CD14-positive monocyte (primary cell): ENCODE measurements at regions not wholly inside any gene's neighbourhood (a gene's known extent, or its start where the extent isn't known, plus 50 kb on each side); places are given as distances from the start of the nearest gene placed in this dataset.

ENCODE experiments used
- DNase-seq, 3 donors: peaks; one replicate each; pipeline ENCODE4 v3.0.0-alpha.2; 2011 to 2022
- H2AFZ ChIP-seq: 2 replicates; pipeline ENCODE4 v1.6.0; 2012; ENCODE audit warnings: mild to moderate bottlenecking, low read depth, low read length, inconsistent platforms; ENCODE audit not compliant: insufficient read depth, poor library complexity, severe bottlenecking
- H3K27ac ChIP-seq, 2 donors: 1 replicate in 1 of 2; 2 replicates in 1 of 2; pipeline ENCODE4 v1.5.1; 2012 to 2013; ENCODE audit warnings: low read length in 2 of 2, control low read depth in 1 of 2, inconsistent platforms in 1 of 2, low read depth in 1 of 2, mild to moderate bottlenecking in 1 of 2
- H3K27me3 ChIP-seq, 2 donors: one replicate each; pipeline versions ENCODE4 v1.6.0 to v1.6.1; 2011 to 2013; ENCODE audit warnings: low read length in 2 of 2; ENCODE audit not compliant: control insufficient read depth in 2 of 2, insufficient read depth in 2 of 2
- H3K36me3 ChIP-seq, 2 donors: replicated peaks in 1 of 2; 1 replicate in 1 of 2; 2 replicates in 1 of 2; pipeline versions ENCODE4 v1.5.1 to v1.6.1; 2012 to 2013; ENCODE audit warnings: low read length in 2 of 2, control low read depth in 1 of 2, inconsistent platforms in 1 of 2, mild to moderate bottlenecking in 1 of 2; ENCODE audit not compliant: insufficient read depth in 2 of 2, control insufficient read depth in 1 of 2
- H3K4me1 ChIP-seq, 2 donors: 1 replicate in 1 of 2; 2 replicates in 1 of 2; pipeline versions ENCODE4 v1.5.1 to v1.6.1; 2012 to 2013; ENCODE audit warnings: low read length in 2 of 2, control low read depth in 1 of 2, inconsistent platforms in 1 of 2, mild to moderate bottlenecking in 1 of 2, moderate library complexity in 1 of 2; ENCODE audit not compliant: insufficient read depth in 2 of 2, control insufficient read depth in 1 of 2
- H3K4me2 ChIP-seq: replicated peaks from 2 replicates; pipeline ENCODE3; 2012; ENCODE audit warnings: low read length, moderate library complexity, mild to moderate bottlenecking; ENCODE audit not compliant: poor library complexity, severe bottlenecking; ENCODE audit errors: extremely low read depth
- H3K4me3 ChIP-seq, 3 experiments: fragments of 200-600 bp in 1 of 3; sonication (generic) in 1 of 3; replicated peaks in 1 of 3; 1 replicate in 2 of 3; 2 replicates in 1 of 3; pipeline ENCODE4 v1.5.1; 2011 to 2013; ENCODE audit warnings: low read length in 3 of 3, mild to moderate bottlenecking in 3 of 3, control low read depth in 2 of 3, low read depth in 2 of 3, inconsistent platforms in 1 of 3, moderate library complexity in 1 of 3
- H3K79me2 ChIP-seq: 2 replicates; pipeline ENCODE4 v1.6.0; 2012; ENCODE audit warnings: mild to moderate bottlenecking, control low read depth, inconsistent platforms, low read length, moderate library complexity; ENCODE audit not compliant: insufficient read depth
- H3K9ac ChIP-seq: 2 replicates; pipeline ENCODE4 v1.6.0; 2017; ENCODE audit warnings: low read length, mild to moderate bottlenecking; ENCODE audit not compliant: insufficient read depth, poor library complexity, severe bottlenecking
- H3K9me3 ChIP-seq, 2 donors: replicated peaks in 1 of 2; 1 replicate in 1 of 2; 2 replicates in 1 of 2; pipeline versions ENCODE4 v1.5.1 to v1.6.1; 2012 to 2013; ENCODE audit warnings: low read length in 2 of 2, control low read depth in 1 of 2; ENCODE audit not compliant: control insufficient read depth in 1 of 2, insufficient read depth in 1 of 2
- H4K20me1 ChIP-seq: 2 replicates; pipeline ENCODE4 v1.6.0; 2012; ENCODE audit warnings: mild to moderate bottlenecking, low read length, control low read depth, moderate library complexity; ENCODE audit not compliant: insufficient read depth
- H3K27ac Mint-ChIP-seq, 7 donors: one replicate each; pipeline ENCODE4 v1.8.0; 2020; ENCODE audit warnings: mild to moderate bottlenecking in 7 of 7, mixed read lengths in 7 of 7, moderate library complexity in 6 of 7, inconsistent platforms in 2 of 7
- H3K27me3 Mint-ChIP-seq, 3 donors: one replicate each; pipeline ENCODE4 v1.8.0; 2021 to 2022; ENCODE audit warnings: low read depth in 3 of 3, mild to moderate bottlenecking in 3 of 3, mixed read lengths in 3 of 3, moderate library complexity in 3 of 3, inconsistent platforms in 1 of 3
- H3K36me3 Mint-ChIP-seq, 2 donors: one replicate each; pipeline ENCODE4 v1.8.0; 2020; ENCODE audit warnings: mixed read lengths in 2 of 2, inconsistent platforms in 1 of 2, mild to moderate bottlenecking in 1 of 2
- H3K4me1 Mint-ChIP-seq: one replicate; pipeline ENCODE4 v1.8.0; 2020; ENCODE audit warnings: mild to moderate bottlenecking, mixed read lengths
- H3K4me3 Mint-ChIP-seq, 2 donors: one replicate each; pipeline ENCODE4 v1.8.0; 2020; ENCODE audit warnings: mild to moderate bottlenecking in 2 of 2, mixed read lengths in 2 of 2, moderate library complexity in 1 of 2
- H3K9me3 Mint-ChIP-seq, 7 donors: one replicate each; pipeline ENCODE4 v1.8.0; 2020 to 2022; ENCODE audit warnings: mixed read lengths in 7 of 7, mild to moderate bottlenecking in 6 of 7, moderate library complexity in 6 of 7, inconsistent platforms in 2 of 7
- CTCF ChIP-seq: fragments of 200-600 bp; IDR thresholded peaks from one replicate; pipeline ENCODE4 v1.8.0; 2022; ENCODE audit warnings: antibody characterized with exemption, mild to moderate bottlenecking
- WGBS: methylation state at CpG from one replicate; pipeline ENCODE4 v1.1.5; 2013; ENCODE audit warnings: missing lambda C conversion rate; ENCODE audit not compliant: insufficient coverage; 5-methylcytosine and 5-hydroxymethylcytosine counted together
- intact Hi-C, 2 donors: fragments of 100-400 bp; cut with micrococcal nuclease; formaldehyde crosslinking; loops; one replicate each; pipeline versions ENCODE4 v1.15.0 to v1.15.1; 2023

GRCh38 chr9:13388157-13388556 is 108.7 kb upstream of the MPDZ start:
- no peak for TF ChIP-seq CTCF
- intact Hi-C loops = no loop called here
- Histone ChIP-seq H3K27me3 (no peaks in the 10 kb centered on the region), H4K20me1 (no peaks in the 10 kb centered on the region), H3K27ac (no peak overlapping the region), H3K4me1 (no peaks in the 10 kb centered on the region), H3K4me3 (no peak overlapping the region), H3K9me3 (peaks cover 6 to 8% of the 10 kb centered on the region in 2 donors), H2AFZ (no peak overlapping the region), H3K9ac (no peak overlapping the region), H3K79me2 (no peaks in the 10 kb centered on the region), H3K36me3 (no peaks in the 10 kb centered on the region), H3K4me2 (no peak overlapping the region)
- DNase-seq = no peak
- H3K4me1 Mint-ChIP-seq = no peaks in the 10 kb centered on the region
- H3K27me3 Mint-ChIP-seq = no peaks in the 10 kb centered on the region
- H3K27ac Mint-ChIP-seq = no peak overlapping the region
- H3K4me3 Mint-ChIP-seq = no peak overlapping the region
- H3K9me3 Mint-ChIP-seq = peaks cover 1 to 16% (median 8%) of the 10 kb centered on the region in 7 donors
- no peaks in the 10 kb centered on the region for H3K36me3 Mint-ChIP-seq
- no CpG with 5 or more reads among the region's 1 CpG for WGBS

- no peak overlapping the region for H2AFZ ChIP-seq
- intact Hi-C loops = no loop called here
- Mint-ChIP-seq H3K4me3 (no peak overlapping the region), H3K27ac (no peak overlapping the region), H3K9me3 (peaks cover 1 to 16% (median 8%) of the 10 kb centered on the region in 7 donors), H3K4me1 (no peaks in the 10 kb centered on the region), H3K36me3 (no peaks in the 10 kb centered on the region), H3K27me3 (no peaks in the 10 kb centered on the region)
- no peak overlapping the region for H3K4me3 ChIP-seq
- no peak for TF ChIP-seq CTCF
- no peak overlapping the region for H3K9ac ChIP-seq
- no peaks in the 10 kb centered on the region for H3K79me2 ChIP-seq
- no peaks in the 10 kb centered on the region for H4K20me1 ChIP-seq
- no peak overlapping the region for H3K4me2 ChIP-seq
- peaks cover 6 to 8% of the 10 kb centered on the region in 2 donors for H3K9me3 ChIP-seq
- no peaks in the 10 kb centered on the region for H3K4me1 ChIP-seq
- no CpG with 5 or more reads among the region's 3 CpGs for WGBS
- DNase-seq = no peak
- H3K36me3 ChIP-seq = no peaks in the 10 kb centered on the region
- H3K27ac ChIP-seq = no peak overlapping the region
- H3K27me3 ChIP-seq = no peaks in the 10 kb centered on the region
Measured at GRCh38 chr9:13387734-13388067, 108.2 kb upstream of the MPDZ start.
